ENCODE measurements at regions not wholly inside any gene's neighbourhood (a gene's known extent, or its start where the extent isn't known, plus 50 kb on each side); places are given as distances from the start of the nearest gene placed in this dataset.

DNA sequence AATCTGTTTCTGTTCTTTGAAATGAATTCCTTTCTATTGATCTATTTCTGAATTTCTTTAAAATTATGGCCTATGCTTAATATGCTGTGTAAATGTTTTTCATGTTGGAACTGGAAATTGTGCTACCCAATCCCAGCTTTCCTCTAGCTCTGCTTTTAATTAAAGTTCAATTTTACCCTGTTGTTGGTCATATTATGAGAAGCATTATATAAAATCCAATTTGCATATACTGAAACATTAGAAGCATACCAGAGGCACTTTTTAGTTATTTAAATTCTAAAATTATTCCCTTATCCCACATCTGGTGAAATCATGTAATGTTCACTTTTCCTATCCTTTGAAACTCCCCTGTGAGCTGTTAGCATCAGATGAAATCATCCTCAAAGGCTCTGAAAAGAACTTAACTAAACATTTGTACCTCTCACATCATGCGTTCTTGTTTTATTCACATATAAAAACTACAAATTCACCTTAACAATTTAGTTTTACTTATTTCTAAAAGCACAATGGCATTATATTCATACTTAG is 160.6 kb upstream of the COL21A1 start:
- DNase-seq (ENCODE audit: low read depth in 2 of 2), result no peak

DNA sequence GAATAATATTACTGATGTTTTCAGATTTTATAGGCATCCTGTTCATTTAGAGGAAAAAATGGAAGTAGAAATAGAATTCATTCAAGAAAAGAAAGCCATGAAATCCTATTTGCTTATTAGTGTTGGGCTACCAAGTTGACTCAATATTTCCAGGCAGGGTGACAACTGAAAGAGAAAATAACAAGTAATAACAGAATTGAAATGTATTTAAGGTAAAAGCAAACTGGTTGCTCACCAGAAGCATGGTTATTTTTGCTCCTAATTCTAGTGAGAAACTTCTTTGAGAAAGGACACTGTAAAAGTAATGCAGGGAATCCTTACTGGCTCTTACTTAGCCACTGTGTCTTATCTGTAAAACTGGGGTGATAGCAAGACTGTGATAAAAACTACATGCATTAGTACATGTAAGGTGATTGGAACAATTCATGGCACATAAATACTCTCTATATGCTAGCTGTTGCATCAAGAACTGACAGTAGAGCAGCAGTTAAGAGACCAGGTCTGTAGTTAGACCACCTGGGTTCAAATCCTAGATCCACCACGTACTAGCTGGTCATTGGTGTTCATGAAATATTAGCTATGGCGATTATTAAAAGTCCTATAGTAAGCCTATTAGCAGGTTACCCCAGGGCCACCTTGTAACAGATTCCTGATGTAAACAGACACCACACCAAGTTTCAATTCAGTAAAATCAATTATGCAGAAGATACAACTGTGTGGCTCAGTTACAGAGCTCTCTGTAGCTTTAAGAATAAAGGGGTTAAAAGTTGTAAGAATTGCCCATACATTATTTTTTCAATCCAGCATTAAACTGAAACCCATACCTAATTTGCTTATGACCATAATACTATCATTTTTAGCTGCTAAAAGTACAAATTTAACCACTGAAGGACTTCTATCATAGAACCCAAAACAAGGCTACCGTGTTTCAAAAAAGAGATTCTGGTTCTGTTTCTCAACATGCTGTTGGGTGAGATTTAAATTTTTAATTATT is 159.2 kb upstream of the COL21A1 start:
- peak in 1 of 2 donors; percentile 11 for DNase-seq (ENCODE audit: low read depth in 2 of 2)

DNA sequence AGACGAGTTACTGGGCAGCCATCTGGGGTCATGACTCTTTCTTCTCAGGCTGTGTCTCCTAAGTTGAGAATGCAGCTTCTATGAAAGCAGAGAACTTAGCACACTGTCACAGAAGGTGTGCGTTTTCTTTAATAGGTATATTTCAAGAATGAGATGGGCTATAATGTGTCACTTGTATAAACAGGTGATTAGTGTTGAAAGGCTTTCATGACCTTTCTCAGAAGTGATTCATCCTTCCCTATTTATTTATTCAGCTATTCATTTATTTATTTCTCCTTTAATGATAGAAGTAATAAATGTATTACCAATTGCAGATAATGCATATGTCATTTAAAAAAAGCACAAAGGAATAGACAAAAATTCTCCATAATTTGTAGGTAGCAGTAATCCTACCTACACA is 157.2 kb upstream of the COL21A1 start:
- DNase-seq (ENCODE audit: low read depth in 2 of 2), result no peak

DNA sequence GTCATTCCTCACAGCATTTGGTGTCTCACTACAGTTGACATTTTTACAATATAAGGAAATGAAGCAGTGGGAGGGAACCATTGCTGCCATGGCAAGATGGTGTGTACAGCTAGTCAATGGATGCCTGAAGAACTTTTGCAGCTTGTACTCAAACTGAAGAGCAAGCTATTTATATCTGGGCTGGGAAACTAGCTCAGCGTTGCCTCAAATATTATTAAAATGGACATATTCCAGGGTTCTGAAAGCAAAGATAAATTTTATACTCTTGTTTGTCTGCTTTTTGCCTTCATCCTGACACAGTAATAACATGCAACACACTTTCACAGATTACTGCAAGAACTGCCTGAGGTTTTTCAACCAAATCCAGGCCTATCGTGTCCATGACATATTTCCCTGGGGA is 156.4 kb upstream of the COL21A1 start:
- DNase-seq (ENCODE audit: low read depth in 2 of 2), result no peak

- no peak for DNase-seq (ENCODE audit: low read depth in 2 of 2)
Measured at GRCh38 chr6:56401477-56402070, 154.2 kb upstream of the COL21A1 start.

DNA sequence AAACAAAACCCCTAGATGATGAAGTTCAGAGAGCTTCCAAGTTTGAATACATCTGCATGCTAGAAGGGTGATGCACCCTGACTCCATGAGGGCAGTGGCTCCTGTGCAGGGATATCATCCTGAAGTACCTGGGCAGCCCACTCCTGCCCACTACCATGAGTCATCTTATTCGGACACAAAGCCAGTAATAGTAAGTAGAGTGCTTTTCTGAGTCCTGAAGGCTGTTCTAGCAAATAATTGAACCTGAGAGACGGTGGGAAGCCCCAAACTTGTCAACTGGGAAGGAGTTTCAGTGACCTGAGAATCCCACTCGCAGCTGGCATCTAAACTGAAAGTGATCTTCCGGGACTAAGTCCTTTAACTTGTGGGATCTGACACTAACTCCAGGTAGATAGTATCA is 152.9 kb upstream of the COL21A1 start:
- DNase-seq (ENCODE audit: low read depth in 2 of 2), result no peak

- no peak for DNase-seq (ENCODE audit: low read depth in 2 of 2)
Measured at GRCh38 chr6:56399672-56400263, 152.4 kb upstream of the COL21A1 start.

- peak in 1 of 2 donors; percentile 46 for DNase-seq (ENCODE audit: low read depth in 2 of 2)
Measured at GRCh38 chr6:56399250-56399671, 151.9 kb upstream of the COL21A1 start.

DNA sequence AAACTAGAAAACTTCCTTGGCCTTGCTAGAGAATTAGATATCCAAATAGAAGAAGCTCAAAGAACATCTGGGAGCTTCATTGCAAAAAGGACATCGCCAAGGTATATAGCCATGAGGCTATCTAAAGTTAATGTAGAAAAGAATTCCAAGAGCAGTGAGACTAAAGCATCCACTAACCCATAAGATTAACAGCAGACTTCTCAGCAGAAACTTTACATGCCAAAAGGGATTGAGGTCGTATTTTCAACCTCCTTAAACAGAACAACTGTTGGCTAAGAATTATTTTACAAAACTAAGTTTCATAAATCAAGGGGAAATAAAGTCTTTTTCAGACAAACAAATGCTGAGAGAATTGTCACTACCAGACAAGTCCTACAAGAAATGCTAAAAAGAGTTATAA is 149.1 kb upstream of the COL21A1 start:
- no peak for DNase-seq (ENCODE audit: low read depth in 2 of 2)

GRCh38 chr6:56393615-56394612 is 146.5 kb upstream of the COL21A1 start:
- no peak for DNase-seq (ENCODE audit: low read depth in 2 of 2)

DNA sequence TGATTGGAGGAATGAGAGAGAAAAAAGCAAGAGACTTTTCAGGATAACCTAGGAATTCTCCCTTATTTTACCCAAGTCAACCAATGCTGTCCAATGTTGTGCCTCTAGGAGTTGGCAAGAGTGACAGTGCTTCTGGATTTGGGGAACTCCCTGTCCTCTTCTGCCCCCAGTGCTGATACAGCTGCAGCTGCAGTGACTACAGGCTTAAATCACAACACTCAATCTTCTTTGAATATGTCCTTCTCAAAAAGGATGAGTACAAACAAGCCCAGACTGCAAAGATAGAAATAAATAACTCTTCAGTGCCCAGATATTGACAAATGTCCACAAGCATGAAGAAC is 141.0 kb upstream of the COL21A1 start:
- no peak for DNase-seq (ENCODE audit: low read depth in 2 of 2)

DNA sequence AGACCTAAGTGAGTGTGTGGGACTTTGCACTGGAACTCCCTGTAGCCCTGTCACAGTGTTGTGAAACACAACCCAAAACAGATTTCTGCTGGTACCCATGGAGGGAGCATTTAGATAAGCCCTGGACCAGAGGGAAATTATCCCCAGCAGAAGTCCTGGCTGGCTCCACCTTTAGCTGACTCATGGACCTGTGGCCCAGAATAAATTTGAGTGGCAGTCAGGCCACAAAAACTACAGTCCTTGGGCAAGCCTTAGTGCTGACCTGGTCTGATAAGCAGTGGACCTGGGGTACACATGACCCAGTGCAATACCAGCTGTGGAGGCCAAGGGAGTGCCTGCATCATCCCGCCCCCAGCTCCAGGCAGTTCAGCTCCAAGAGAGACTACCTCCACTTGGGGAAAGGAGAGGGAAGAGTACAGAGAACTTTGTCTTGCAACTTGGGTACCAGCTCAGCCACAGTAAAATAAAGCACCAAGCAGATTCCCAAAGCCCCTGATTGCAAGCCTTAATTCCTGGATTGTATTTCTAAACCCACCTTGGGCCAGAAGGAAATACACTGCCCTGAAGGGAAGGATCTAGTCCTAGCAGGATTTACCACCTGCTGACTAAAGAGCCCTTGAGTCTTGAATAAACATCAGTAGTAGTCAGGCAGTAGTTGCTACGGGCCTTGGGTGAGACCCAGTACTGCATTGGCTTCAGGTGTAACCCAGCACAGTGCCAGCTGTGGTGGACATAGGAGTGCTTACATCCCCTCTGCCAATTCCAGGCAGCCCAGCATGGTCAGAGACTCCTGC is 140.4 kb upstream of the COL21A1 start:
- DNase-seq (ENCODE audit: low read depth in 2 of 2), result no peak

DNA sequence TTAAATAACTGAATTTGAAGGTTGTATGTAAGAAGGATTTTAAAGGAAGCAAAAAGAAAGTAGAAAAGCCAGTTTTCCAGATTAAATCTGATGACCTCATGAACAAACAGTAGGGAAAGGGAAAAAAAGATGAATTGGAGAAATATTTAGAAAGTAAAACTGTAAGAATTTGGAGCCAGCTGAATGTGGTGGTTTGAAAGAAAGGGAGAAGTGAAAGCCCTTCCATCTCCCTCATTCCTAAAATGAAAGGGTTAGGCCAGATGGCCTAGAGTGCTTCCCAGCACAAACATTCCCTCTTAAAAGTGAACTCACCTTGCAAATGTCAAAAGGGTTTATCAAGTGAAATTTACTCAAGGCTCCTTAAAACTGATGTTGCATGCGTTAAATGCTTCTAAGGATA is 139.3 kb upstream of the COL21A1 start:
- DNase-seq (ENCODE audit: low read depth in 2 of 2), result no peak

GRCh38 chr6:56385981-56386593 is 138.7 kb upstream of the COL21A1 start:
- DNase-seq (ENCODE audit: low read depth in 2 of 2), result no peak

- DNase-seq (ENCODE audit: low read depth in 2 of 2), result no peak
Measured at GRCh38 chr6:56383160-56383559, 135.8 kb upstream of the COL21A1 start.

DNA sequence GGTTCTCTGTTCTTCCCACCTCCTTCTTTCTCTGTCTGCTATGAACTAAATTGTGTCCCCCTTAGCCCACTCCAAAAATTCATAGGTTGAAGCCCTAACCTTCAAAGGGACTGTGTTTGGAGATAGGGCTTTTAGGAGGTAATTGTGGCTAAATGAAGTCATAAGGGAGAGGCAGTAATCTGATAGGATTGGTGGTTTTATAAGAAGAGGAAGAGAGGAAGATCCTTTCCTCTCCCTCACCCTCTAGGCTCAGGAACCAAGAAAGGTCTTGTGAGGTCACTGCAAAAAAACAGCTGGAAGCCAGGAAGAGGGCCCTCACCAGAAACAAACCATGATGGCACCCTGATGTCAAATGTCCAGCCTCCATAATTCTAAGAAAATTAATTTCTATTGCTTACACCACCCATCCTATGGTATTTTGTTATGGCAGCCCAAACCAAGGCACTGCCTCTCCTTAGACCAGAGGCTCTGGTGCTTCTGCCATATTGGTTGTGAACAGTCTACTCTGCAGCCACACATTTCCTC is 135.1 kb upstream of the COL21A1 start:
- DNase-seq (ENCODE audit: low read depth in 2 of 2), result no peak

DNA sequence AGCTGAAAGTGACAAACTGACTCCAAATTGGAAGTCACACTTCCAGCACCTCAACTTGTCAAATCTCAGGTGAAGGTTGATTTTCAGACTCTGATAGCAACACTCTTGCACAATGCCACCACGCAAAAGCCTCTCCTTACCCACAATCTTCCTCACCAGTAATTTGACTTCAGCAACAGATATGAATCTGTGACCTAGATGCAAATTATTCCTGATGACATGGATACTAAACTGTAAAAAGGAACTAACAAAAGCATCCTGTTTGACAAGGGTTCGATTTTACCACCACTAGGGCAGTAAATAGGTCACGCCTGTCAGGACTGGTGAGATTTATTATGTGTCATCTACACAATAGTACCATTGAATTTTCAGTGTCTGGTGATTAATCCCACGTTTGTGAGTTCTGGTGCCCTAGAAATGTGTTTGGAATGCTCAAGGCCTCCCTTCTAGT is 134.4 kb upstream of the COL21A1 start:
- peak in 1 of 2 donors; percentile 27 for DNase-seq (ENCODE audit: low read depth in 2 of 2)

- peak; percentile 36 to 65 for DNase-seq (ENCODE audit: low read depth in 2 of 2)
Measured at GRCh38 chr6:56380476-56380875, 133.1 kb upstream of the COL21A1 start.

GRCh38 chr6:56378966-56379585 is 131.7 kb upstream of the COL21A1 start:
- no peak for DNase-seq (ENCODE audit: low read depth in 2 of 2)
